Mesenteric fat pad (tissue), 1 donor: ENCODE measurements at regions not wholly inside any gene's neighbourhood (a gene's known extent, or its start where the extent isn't known, plus 50 kb on each side); places are given as distances from the start of the nearest gene placed in this dataset.

ENCODE experiments used
- DNase-seq: peaks from one replicate; pipeline ENCODE4 v3.0.0-alpha.2; 2020; ENCODE audit warnings: low spot score
- donor health status: DM: yes; HTN: yes; CAD: no.

DNA sequence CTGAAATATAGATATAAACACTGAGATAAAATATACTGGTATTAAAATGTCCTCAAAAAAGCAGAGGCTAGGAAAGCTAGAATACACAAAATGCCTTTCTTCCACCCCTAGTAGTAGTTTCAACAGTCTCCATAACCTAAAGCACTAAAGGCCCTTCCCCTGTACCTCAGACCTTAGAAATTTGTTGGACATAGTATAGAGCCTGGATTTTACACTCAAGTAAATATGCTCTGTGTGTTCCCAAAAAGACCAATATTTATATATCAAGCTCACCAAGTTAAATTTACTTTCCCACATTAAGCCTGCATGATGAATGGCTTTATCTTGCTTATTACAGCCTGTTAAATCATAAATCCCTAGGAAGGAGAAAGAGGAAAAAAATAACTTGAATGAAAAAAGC is 378.7 kb upstream of the AZI2 start:
- DNase-seq, result no peak

DNA sequence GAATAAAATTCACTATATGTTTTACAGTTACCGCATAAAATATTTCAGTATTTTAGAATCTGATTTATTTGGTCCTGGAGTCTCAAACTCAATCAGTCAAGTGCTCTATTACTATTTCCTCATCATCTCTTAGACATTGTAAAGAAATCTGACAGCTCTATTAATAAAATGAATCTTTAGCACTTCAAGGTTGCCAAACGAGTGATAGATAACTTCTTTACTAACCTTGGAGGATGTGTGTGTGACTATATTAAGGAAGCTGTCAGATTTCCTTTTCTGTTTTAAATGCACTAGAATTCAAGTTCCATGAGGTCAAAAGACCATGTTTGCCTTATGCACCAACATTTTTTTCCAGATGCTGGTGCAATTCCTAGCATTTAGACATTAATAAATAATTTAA is 389.8 kb upstream of the AZI2 start:
- DNase-seq, result no peak

DNA sequence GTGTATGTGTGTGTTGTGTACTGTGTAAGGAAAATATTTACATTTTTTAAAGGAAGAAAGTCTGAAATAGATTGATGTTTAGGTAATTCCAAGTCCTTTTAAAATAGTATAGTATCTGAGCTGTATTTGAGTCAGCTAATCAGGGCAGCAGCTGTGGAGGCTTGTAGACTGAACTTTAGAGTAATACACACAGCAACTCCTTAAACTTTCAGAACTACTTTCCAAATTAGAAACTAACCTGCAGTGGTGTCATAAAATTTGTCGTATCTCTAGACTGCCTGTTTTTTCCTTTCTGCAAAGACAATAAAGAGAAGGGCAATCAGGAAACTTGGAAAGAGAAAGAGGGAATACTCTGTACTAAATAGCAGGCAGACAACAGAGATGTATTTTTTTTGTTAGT is 391.0 kb upstream of the AZI2 start:
- DNase-seq, result no peak

DNA sequence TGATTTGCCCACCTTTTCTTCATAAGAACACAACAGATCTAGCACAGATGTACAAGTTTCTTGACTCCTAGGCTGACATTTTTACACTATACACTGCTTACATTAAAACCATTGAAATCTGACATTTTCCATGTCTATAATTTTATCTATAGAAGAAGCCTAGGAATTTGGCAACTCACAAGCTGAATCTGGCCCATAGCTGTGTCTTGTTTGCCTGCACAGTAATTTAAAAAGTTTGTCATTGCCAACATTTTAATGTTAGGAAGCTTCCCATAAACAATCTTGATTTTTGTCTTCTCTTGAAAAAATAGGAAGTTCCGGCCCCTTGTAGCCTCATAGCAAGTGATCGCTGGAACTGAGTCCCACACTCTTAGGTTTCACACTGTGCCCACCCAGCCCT is 394.6 kb upstream of the AZI2 start:
- no peak for DNase-seq

DNA sequence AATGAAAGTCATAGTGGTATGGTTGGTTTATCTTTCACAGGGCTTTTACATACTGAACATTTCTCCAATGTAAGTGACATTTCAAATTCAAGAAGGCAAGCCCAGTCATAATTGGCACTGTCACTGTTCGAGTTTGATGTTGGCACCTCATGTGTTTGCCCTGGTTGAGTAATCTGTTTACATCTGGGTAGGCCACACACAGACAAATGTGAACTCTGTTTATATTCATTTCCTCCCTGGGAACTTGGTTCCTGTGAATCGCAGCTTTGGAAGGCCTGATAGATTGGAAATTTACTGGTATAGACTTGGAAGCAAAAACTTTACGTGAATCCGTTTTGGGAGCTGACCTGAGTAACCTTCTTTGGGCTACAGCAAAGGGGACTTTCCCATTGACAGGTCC is 395.2 kb upstream of the AZI2 start:
- DNase-seq, result no peak

DNA sequence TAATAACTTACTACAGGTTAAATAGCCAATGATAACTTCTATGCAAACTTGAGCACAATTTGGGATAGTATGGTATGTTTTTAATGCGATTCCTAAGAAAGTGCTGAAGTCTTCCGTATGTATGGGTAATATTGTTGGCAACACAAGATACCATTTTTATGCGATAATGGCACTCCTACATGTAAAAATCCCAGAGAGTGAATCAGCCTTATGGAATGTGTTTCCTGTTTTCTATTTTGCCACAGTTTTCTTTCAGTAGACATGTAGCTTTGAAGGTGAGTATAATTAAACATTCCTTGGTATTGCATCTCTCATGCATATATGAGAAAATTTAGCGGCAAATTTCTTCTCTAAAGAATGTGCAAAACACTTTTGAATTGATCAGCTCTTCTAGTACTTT is 396.8 kb upstream of the AZI2 start:
- no peak for DNase-seq

DNA sequence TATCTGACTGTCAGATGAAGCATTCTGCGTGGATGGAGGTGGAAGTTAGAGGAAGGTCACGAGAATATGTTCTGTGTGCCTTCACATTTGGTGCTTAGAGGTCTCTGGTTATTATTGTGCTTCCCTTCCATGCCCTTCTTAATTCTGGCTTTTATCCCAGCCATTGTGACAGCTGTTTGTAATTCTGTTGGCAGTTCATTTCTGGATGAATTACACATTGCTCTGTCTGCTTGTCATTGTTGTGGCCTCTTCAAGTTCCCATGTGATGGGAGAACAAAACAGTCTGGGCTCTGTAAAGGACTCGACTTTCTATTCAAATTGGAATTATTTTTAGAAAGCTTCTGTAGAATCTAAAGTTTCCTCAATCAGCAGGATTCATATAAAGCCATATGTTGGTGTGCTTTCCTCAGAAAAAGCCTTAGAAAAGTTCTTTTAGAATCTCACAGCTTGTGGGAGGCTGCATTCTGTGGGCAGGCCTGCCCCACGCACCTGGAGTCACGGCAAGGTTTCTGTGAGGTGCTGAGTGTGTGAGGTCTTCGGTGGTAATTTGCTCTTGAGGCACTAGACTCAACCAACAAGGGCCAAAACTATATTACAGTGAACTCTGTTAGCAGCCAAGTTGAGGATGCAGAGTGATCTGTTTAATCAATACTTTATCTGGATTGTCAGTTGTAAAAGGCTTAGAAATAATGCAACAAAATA is 397.4 kb upstream of the AZI2 start:
- no peak for DNase-seq

DNA sequence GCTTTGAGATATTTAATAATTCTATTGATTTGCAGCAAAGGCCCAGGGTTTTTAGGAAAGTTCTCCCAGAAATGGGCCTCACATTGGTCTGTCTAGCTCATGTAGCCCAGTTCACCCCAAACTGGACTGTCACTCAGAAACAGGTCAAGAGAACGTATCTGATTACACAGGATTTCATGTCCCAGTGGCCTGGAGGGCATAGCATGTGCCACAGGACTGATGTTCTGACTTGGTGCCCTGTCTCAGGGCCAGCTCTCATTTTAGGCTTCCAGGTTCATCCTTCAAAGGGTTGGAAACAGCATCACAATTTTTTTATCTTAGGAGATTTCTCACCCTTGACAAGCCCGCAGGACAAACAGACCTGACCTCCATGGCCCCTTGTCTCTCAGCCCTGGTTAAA is 398.4 kb upstream of the AZI2 start:
- no peak for DNase-seq

DNA sequence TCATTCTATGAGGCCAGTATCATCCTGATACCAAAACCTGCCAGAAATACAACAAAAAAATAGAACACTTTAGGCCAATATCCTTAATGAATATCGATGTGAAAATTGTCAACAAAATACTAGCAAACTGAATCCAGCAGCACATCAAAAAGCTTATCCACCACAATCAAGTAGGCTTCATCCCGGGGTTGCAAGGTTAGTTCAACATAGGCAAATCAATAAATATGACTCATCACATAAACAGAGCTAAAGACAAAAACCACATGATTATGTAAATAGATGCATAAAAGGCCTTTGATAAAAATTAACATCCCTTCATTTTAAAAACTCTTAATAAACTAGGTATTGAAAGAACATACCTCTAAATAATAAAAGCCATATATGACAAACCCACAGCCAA is 403.2 kb upstream of the AZI2 start:
- no peak for DNase-seq

DNA sequence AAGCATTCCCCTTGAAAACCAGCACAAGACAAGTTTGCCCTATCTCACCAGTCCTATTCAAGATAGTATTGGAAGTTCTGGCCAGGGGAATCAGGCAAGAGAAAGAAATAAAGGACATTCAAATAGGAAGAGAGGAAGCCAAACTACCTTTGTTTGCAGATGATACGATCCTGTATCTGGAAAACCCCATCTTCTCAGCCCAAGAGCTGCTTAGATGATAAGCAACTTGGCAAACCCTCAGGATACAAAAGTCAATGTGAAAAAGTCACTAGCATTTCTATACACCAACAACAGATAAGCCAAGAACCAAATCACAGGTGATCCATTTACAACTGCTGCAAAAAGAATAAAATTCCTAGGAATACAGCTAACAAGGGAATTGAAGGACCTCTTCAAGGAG is 403.7 kb upstream of the AZI2 start:
- no peak for DNase-seq

DNA sequence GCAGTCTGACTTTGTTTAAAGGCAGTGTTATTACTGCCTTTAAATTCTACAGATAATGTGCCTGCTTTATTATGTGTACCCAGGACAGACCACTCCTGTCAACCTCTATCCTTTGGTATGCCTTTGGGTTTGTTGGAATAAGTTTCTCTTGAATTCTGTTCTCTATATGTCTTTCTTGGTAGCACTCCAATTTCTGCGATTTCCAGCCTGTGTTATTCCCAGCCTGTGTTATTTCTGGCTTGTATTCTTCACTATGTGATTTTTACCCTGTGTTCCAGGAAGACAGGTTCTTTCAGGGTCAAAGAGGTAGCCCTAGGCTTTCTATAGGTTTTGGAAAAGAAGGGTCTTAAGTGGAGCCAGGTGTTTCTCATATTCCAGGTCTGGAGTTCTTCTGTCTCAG is 407.4 kb upstream of the AZI2 start:
- DNase-seq, result no peak

DNA sequence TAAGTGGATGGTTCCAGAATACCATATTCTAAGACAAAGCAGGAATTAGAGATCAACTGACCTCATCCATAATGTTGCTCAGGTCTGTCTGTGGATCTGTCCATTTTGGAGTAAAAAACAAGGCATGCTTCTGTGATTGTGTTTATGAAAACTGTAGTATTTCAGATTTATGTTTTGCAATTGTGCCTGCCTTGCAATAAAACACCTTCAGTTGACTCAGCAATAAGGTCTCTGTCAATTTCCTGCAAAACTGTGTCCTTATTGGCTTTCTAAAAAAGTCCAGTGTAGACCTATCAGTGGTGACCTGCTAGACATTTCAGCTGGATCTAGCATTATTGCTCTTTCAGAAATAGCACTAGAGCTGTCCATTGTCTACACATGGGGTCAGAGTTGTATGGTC is 409.5 kb upstream of the AZI2 start:
- DNase-seq, result no peak

DNA sequence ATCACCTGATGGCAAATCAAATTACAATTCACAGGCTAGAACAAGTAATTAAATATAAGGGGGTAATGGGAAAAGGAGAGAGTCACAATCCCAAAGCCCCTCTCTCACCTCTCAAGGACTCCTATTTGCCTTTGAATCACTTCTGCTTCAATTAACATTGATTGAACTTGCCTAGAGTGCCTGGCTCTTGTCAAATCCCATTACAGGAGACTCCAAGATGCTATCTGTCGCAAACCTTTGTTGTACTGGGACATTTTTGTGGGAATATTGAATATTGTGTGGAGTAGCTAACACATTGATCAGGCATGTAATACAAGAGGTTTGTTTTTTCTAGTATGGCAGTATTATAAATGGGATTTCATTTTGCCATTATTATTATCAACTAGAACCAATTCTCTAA is 412.8 kb upstream of the AZI2 start:
- no peak for DNase-seq

DNA sequence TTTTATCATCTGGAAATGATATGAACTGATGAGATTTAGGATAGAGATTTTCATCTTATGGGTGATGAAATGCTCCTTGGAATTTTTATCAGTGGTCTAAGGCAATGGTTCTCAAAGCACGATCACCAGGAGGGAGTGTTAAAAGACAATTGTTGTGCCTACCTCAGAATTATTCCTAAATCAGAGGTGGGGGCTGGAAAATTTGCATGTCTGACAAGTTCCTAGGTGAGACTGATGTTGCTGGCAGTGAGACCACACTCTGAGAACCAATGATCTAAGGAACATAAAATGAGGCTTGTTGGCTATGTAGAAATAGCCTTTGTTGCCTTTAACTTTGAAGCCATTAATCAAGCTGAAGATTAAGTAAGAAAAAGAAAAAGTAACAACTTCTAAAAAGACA is 416.6 kb upstream of the AZI2 start:
- no peak for DNase-seq

DNA sequence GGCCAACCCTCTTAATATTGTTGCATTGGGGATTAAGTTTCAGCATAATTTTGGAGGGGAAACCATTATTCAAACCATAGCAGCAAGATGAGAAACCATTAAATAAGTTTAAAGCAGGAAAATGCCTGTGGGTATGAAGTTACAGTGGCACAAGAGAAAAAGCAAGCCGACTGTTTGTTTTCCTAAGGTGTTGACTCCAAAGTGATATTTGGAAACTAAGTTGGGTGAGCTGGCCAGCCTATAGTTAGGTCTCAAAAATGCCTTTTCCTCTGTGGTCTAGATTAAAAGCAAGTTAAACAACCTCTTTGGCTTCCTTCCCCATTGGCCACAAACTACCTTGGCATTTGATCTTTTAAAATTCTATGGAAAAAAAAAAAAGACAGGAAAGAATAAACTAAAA is 419.8 kb upstream of the AZI2 start:
- DNase-seq, result no peak

DNA sequence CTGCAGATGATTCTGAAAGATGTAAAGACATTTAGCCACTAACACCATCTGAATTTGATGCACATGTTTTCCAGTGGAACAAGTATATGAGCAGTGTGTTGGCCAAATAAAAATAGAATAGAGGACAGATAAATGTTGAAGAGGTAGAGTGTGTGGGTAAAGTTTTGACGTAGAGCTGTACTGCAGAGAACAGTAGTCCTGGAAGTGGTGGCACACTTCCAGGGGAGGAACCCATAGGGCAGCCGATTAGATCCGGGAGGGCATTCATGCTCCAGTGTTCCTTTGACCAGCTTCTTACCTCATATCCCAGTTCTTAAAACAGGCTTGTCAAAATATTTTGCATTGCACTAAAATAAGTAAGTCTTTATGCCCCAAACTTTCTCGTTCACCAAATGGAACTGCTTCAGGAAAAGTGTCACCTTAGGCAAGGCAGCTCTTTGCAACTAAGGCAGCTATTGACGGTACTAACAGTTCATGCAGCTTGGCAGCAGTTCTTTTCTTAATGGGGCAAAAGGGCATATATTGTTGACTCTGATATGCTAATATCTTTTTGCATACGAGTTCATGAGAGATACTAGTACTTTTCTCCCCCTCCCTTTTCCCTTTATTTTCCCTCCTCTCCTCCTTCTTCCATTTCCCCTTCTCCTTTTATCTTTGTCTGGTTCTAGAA is 429.3 kb upstream of the AZI2 start:
- no peak for DNase-seq

DNA sequence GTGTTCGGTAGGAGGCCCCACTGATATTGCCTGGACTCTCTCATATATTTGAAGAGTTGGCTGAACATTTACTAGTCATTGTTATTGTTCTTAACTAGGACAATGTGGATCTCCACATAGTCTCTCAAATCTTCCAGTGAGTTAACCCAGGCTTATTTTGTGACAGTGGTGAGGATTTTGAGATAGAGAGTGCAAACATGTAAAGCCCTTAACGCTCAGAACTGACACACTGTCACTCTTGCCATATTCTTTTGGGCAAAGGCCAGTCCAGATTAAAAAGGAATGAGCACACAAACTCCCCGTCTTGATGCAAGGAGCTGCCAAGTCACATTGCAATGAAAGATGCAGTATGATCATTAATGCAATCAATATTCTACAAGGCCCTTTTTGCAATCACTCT is 431.9 kb upstream of the AZI2 start:
- DNase-seq, result no peak

DNA sequence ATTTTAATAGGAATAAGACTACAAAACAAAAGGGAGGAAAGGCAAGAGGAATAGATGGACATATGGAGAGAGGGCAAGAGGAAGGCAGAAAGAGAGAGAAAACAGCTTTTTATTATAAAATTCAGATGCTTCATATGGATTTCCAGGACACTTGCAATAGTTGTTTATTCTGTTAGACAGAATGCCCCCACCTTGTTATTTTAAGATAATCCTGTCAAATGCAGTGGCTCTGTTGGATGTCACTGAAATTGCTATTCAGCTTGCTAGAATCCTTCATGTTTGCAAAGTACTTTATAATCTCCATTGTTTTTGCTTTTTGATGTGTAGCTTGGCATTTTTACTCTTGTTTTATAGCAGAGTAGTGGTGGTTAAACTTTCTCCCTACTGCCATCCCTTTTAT is 432.4 kb upstream of the AZI2 start:
- DNase-seq, result no peak

DNA sequence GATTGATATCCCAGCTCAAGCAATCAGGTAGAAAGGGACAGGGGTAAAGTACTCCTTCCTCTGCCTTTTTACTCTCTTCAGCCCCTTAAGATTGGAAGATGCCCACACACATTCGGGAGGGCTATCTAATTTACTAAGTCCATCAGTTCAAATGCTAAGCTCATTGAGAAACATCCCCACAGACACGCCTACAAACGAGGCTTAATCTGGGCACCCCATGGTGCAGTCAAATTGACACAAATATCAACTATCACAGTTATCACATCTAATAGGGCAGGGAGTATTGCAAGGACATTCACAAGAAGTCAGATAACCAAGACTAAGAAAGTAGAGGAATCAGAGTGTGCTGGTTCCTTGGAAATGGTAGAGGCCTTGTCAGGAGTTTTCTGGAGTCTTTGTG is 437.8 kb upstream of the AZI2 start:
- no peak for DNase-seq

DNA sequence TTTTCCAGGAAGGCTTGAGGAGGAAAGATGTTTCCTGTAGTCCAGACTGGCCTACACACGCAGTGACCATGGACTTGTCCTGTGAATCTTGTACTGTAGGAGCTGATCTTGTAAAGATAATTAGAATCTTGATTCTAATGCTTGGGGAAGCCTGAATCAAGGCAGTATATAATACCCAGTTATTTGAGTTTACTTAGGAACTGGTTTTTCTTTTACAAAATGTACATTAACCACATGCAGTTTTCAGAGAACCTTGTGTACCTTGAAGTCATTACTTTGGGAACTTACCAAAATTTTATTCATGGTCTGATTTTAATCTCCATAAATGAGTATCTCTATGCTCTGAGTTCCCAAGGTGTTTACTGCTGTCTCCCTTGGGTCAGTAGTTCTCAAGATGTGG is 439.9 kb upstream of the AZI2 start:
- DNase-seq, result no peak

DNA sequence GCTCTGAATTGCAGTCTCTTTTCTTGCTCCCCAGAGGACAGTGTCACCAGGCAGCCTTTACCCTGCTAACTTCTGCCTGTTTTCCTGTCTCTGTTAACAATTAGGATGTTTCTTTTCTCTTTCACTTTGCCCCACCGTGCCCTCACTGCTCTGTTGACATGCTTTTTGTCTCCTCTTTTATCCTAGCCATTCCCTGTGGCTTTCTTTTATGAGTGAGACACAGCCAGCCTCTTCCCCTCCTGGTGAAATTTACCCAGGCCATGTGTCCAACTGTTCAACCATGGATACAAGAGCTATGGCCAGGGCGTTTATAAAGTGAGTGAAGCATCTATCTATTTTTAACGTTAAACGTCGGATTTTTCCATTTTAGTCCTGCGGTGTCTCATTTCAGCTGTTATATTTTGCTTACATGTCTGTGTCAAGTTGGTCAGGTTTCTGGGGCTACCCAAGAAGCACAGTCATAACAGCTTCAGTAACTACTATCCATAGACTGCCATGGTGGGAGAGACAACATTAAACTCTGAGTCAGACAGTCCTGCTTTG is 443.2 kb upstream of the AZI2 start:
- DNase-seq, result no peak

DNA sequence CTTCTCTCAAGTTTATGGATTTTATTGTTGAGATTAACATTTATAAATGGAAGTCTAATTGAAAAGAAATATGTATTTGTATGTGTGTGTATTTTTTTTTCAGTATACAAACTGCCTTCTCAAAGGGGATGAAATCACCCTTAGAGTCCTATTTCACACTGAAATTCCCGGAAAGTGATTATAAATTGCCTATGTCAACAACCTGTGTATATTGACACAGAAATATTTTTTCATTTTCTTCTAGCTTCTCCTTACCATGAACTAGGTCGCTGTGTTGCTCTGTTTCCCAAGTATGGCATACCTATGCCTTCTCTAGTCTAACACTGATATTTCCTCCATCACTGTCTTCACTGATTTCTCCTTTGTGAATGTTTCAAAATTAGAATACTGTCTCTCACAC is 444.0 kb upstream of the AZI2 start:
- no peak for DNase-seq

DNA sequence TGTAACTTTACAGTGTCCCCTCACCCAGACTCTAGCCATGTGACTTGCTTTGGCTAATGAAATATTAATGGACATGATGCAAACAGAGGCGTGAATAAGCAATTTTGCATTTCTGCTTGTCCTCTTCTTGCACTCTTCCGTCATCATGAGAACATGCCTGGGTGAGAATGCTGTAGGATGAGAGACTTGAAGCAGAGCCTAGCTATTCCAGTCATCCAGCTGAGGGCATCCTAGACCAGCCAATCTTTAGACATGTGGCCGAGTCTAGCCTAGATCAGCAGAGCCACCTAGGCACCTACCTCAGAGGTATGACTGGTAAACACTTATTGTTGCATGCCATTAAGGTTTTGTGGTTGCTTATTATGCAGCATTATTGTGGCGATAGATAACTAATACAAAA is 450.5 kb upstream of the AZI2 start:
- DNase-seq, result no peak
